ENCODE measurements at regions not wholly inside any gene's neighbourhood (a gene's known extent, or its start where the extent isn't known, plus 50 kb on each side); places are given as distances from the start of the nearest gene placed in this dataset.

DNA sequence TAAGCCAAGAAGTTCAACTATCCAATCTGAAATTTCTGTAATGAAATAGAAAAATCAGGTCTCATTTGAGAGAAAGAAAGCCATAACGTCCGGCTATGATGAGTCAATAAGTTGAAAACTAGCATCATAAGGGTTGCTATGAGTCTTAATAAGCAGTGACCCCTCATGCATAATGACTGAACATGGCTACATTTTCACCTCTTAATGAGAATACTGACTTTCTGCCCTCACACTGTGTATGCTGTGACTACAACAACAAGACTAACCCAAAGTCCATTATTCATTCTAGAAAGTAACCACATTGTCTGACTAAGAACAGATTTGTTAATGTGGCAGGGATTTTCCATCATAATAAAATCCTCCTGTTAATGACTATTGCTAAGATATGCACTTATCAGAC is 884.0 kb upstream of the CADM2 start:
- no peak for TF ChIP-seq POLR2A (IDR thresholded peaks at IDR 0.05; ENCODE audit: low read length)
- TF ChIP-seq GATA1 (IDR thresholded peaks at IDR 0.05; ENCODE audit: low read depth, low read length) = no peak
